HG03095 (cell line): ENCODE measurements at regions not wholly inside any gene's neighbourhood (a gene's known extent, or its start where the extent isn't known, plus 50 kb on each side); places are given as distances from the start of the nearest gene placed in this dataset.
"Not testable (repeated sequence)": the region's sequence is repeated elsewhere in the genome, so short reads cannot be mapped to it uniquely, and the experiment has no call there.

Experiments
- ATAC-seq: cut with Tn5 transposase; IDR thresholded peaks from one replicate; pipeline ENCODE4 v1.9.1; 2021; ENCODE audit warnings: moderate library complexity; ENCODE audit not compliant: unreplicated experiment

- ATAC-seq, result no peak
These were observed 216.0 kb upstream of the NFIA start for GRCh38 chr1:60866226-60866900.

GRCh38 chr1:60865166-60865565 is 217.2 kb upstream of the NFIA start:
- no peak for ATAC-seq

GRCh38 chr1:60864722-60865121 is 217.6 kb upstream of the NFIA start:
- ATAC-seq, result no peak

- no peak for ATAC-seq
These were observed 219.2 kb upstream of the NFIA start for GRCh38 chr1:60863131-60863530.

- no peak for ATAC-seq
These were observed 220.3 kb upstream of the NFIA start for GRCh38 chr1:60861961-60862567.

GRCh38 chr1:60859111-60859510 is 223.2 kb upstream of the NFIA start:
- no peak for ATAC-seq

GRCh38 chr1:60857851-60858250 is 224.5 kb upstream of the NFIA start:
- ATAC-seq, result no peak

- ATAC-seq, result no peak
These were observed 232.3 kb upstream of the NFIA start for GRCh38 chr1:60850084-60850483.

- no peak for ATAC-seq
These were observed 233.0 kb upstream of the NFIA start for GRCh38 chr1:60849401-60849800.

GRCh38 chr1:60848583-60849188 is 233.7 kb upstream of the NFIA start:
- ATAC-seq, result no peak

- ATAC-seq, result no peak
These were observed 234.3 kb upstream of the NFIA start for GRCh38 chr1:60847855-60848582.

- no peak for ATAC-seq
These were observed 235.0 kb upstream of the NFIA start for GRCh38 chr1:60847391-60847790.

- not testable (repeated sequence) for ATAC-seq
These were observed 236.7 kb upstream of the NFIA start for GRCh38 chr1:60845659-60846058.

- no peak for ATAC-seq
These were observed 240.1 kb upstream of the NFIA start for GRCh38 chr1:60842304-60842703.

GRCh38 chr1:60841116-60842046 is 241.0 kb upstream of the NFIA start:
- no peak for ATAC-seq

GRCh38 chr1:60840476-60840875 is 241.9 kb upstream of the NFIA start:
- not testable (repeated sequence) for ATAC-seq

GRCh38 chr1:60835649-60836048 is 246.7 kb upstream of the NFIA start:
- no peak for ATAC-seq

- ATAC-seq, result no peak
These were observed 249.2 kb upstream of the NFIA start for GRCh38 chr1:60833173-60833572.

- no peak for ATAC-seq
These were observed 250.0 kb upstream of the NFIA start for GRCh38 chr1:60832367-60832766.

- ATAC-seq, result no peak
These were observed 250.6 kb upstream of the NFIA start for GRCh38 chr1:60831780-60832179.

- no peak for ATAC-seq
These were observed 253.4 kb upstream of the NFIA start for GRCh38 chr1:60828944-60829343.
